ENCODE measurements at regions not wholly inside any gene's neighbourhood (a gene's known extent, or its start where the extent isn't known, plus 50 kb on each side); places are given as distances from the start of the nearest gene placed in this dataset.
A peak's percentile ranks its signal among the peaks of the same experiment; 100 is the strongest.

GRCh38 chr13:106049171-106049570, 486.3 kb downstream of the EFNB2 start:
- in situ Hi-C loops (cut with HindIII; ENCODE audit: low sequenced_read_pairs) = no loop called here
- DNase-seq (ENCODE audit: low read depth, low spot score) = no peak
- no peak for TF ChIP-seq CTCF (IDR thresholded peaks at IDR 0.05; ENCODE audit: low read depth, low read length)
- no peak overlapping the region for H3K4me3 ChIP-seq (ENCODE audit: low read depth, low read length)

- H3K4me3 ChIP-seq (ENCODE audit: low read depth, low read length) = no peak overlapping the region
- no peak for TF ChIP-seq CTCF (IDR thresholded peaks at IDR 0.05; ENCODE audit: low read depth, low read length)
- no peak for DNase-seq (ENCODE audit: low read depth, low spot score)
- in situ Hi-C loops (cut with HindIII; ENCODE audit: low sequenced_read_pairs) = no loop called here
Observed at GRCh38 chr13:106048386-106048785, 487.1 kb downstream of the EFNB2 start.

- in situ Hi-C loops (cut with HindIII; ENCODE audit: low sequenced_read_pairs) = no loop called here
- no peak for DNase-seq (ENCODE audit: low read depth, low spot score)
- TF ChIP-seq CTCF (IDR thresholded peaks at IDR 0.05; ENCODE audit: low read depth, low read length) = no peak
- no peak overlapping the region for H3K4me3 ChIP-seq (ENCODE audit: low read depth, low read length)
Observed at GRCh38 chr13:106047859-106048258, 487.6 kb downstream of the EFNB2 start.

- in situ Hi-C loops (cut with HindIII; ENCODE audit: low sequenced_read_pairs) = no loop called here
- no peak for DNase-seq (ENCODE audit: low read depth, low spot score)
- no peak overlapping the region for H3K4me3 ChIP-seq (ENCODE audit: low read depth, low read length)
- TF ChIP-seq CTCF (IDR thresholded peaks at IDR 0.05; ENCODE audit: low read depth, low read length) = no peak
Observed at GRCh38 chr13:106042996-106043581, 492.4 kb downstream of the EFNB2 start.

GRCh38 chr13:106041445-106041844, 494.0 kb downstream of the EFNB2 start:
- DNase-seq (ENCODE audit: low read depth, low spot score) = no peak
- no peak for TF ChIP-seq CTCF (IDR thresholded peaks at IDR 0.05; ENCODE audit: low read depth, low read length)
- in situ Hi-C loops (cut with HindIII; ENCODE audit: low sequenced_read_pairs) = no loop called here
- no peak overlapping the region for H3K4me3 ChIP-seq (ENCODE audit: low read depth, low read length)

- no peak for TF ChIP-seq CTCF (IDR thresholded peaks at IDR 0.05; ENCODE audit: low read depth, low read length)
- H3K4me3 ChIP-seq (ENCODE audit: low read depth, low read length) = no peak overlapping the region
- in situ Hi-C loops (cut with HindIII; ENCODE audit: low sequenced_read_pairs) = no loop called here
- DNase-seq (ENCODE audit: low read depth, low spot score) = peak; percentile 91
Observed at GRCh38 chr13:106038752-106039151, 496.7 kb downstream of the EFNB2 start.

GRCh38 chr13:106036870-106037269, 498.6 kb downstream of the EFNB2 start:
- DNase-seq (ENCODE audit: low read depth, low spot score) = no peak
- H3K4me3 ChIP-seq (ENCODE audit: low read depth, low read length) = no peak overlapping the region
- in situ Hi-C loops (cut with HindIII; ENCODE audit: low sequenced_read_pairs) = no loop called here
- TF ChIP-seq CTCF (IDR thresholded peaks at IDR 0.05; ENCODE audit: low read depth, low read length) = no peak

Data from astrocyte of the spinal cord (primary cell).